Occipital lobe (tissue), 1 donor: ENCODE measurements at regions not wholly inside any gene's neighbourhood (a gene's known extent, or its start where the extent isn't known, plus 50 kb on each side); places are given as distances from the start of the nearest gene placed in this dataset.
"Not testable (repeated sequence)": the region's sequence is repeated elsewhere in the genome, so short reads cannot be mapped to it uniquely, and the experiment has no call there.

Experiments used
- DNase-seq: peaks from one replicate; lab custom pipeline; 2025; lab: John Stamatoyannopoulos, UW

GRCh38 chr5:138647794-138648410 is 72.7 kb upstream of the HSPA9 start:
- DNase-seq, result no peak

- DNase-seq, result no peak
Measured at GRCh38 chr5:138647261-138647788, 72.1 kb upstream of the HSPA9 start.

GRCh38 chr5:138646671-138647070 is 71.5 kb upstream of the HSPA9 start:
- DNase-seq, result no peak

- DNase-seq, result peak; percentile 34
Measured at GRCh38 chr5:138645778-138646575, 70.8 kb upstream of the HSPA9 start.

GRCh38 chr5:138643040-138643791 is 68.0 kb upstream of the HSPA9 start:
- DNase-seq, result no peak

- peak; percentile 47 for DNase-seq
Measured at GRCh38 chr5:138641547-138642298, 66.5 kb upstream of the HSPA9 start.

- no peak for DNase-seq
Measured at GRCh38 chr5:138640646-138641254, 65.5 kb upstream of the HSPA9 start.

- no peak for DNase-seq
Measured at GRCh38 chr5:138640138-138640537, 64.9 kb upstream of the HSPA9 start.

- DNase-seq, result no peak
Measured at GRCh38 chr5:138639326-138639725, 64.1 kb upstream of the HSPA9 start.

- no peak for DNase-seq
Measured at GRCh38 chr5:138637256-138637655, 62.1 kb upstream of the HSPA9 start.

GRCh38 chr5:138636398-138636944 is 61.3 kb upstream of the HSPA9 start:
- no peak for DNase-seq

GRCh38 chr5:138635708-138636107 is 60.5 kb upstream of the HSPA9 start:
- no peak for DNase-seq

- DNase-seq, result no peak
Measured at GRCh38 chr5:138635265-138635664, 60.1 kb upstream of the HSPA9 start.

GRCh38 chr5:138634804-138635203 is 59.6 kb upstream of the HSPA9 start:
- not testable (repeated sequence) for DNase-seq

- DNase-seq, result peak; percentile 62
Measured at GRCh38 chr5:138632900-138633489, 57.8 kb upstream of the HSPA9 start.

- DNase-seq, result no peak
Measured at GRCh38 chr5:138631096-138631928, 56.1 kb upstream of the HSPA9 start.

GRCh38 chr5:138629392-138629791 is 54.2 kb upstream of the HSPA9 start:
- no peak for DNase-seq

GRCh38 chr5:138626333-138626944 is 51.2 kb upstream of the HSPA9 start:
- DNase-seq, result no peak

GRCh38 chr5:138625134-138625533 is 49.9 kb upstream of the HSPA9 start:
- DNase-seq, result no peak
